ENCODE measurements at regions not wholly inside any gene's neighbourhood (a gene's known extent, or its start where the extent isn't known, plus 50 kb on each side); places are given as distances from the start of the nearest gene placed in this dataset.

DNA sequence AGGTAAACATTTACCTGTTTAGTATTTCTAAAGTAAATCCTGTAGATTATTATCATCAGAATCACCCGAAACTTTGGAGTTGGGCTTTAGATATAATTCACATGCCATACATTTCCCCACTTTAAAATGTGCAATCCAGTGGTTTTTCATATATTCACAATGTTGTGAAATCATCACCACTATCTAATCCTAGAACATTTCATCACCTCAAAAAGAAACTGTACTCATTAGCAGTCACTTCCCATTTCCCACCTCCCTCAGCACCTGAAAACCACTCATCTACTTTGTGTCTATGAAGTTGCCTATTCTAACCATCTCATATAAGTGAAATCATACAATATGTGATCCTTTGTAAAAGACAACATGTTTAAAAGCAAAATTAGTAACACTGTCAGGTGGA is 182.6 kb downstream of the FZD1 start:
- no peak for DNase-seq (ENCODE audit: low read depth)
- H3K4me3 ChIP-seq (ENCODE audit: low read depth, low read length): no peak overlapping the region
- TF ChIP-seq, protein P1, sequence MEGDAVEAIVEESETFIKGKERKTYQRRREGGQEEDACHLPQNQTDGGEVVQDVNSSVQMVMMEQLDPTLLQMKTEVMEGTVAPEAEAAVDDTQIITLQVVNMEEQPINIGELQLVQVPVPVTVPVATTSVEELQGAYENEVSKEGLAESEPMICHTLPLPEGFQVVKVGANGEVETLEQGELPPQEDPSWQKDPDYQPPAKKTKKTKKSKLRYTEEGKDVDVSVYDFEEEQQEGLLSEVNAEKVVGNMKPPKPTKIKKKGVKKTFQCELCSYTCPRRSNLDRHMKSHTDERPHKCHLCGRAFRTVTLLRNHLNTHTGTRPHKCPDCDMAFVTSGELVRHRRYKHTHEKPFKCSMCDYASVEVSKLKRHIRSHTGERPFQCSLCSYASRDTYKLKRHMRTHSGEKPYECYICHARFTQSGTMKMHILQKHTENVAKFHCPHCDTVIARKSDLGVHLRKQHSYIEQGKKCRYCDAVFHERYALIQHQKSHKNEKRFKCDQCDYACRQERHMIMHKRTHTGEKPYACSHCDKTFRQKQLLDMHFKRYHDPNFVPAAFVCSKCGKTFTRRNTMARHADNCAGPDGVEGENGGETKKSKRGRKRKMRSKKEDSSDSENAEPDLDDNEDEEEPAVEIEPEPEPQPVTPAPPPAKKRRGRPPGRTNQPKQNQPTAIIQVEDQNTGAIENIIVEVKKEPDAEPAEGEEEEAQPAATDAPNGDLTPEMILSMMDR (IDR thresholded peaks at IDR 0.05; ENCODE audit: control insufficient read depth, extremely low read depth, insufficient read depth): no peak

- no peak overlapping the region for H3K4me3 ChIP-seq (ENCODE audit: low read depth, low read length)
- DNase-seq (ENCODE audit: low read depth): no peak
- TF ChIP-seq, protein P1 (IDR thresholded peaks at IDR 0.05; ENCODE audit: control insufficient read depth, extremely low read depth, insufficient read depth): no peak
Measured at GRCh38 chr7:91455411-91455810, 191.2 kb downstream of the FZD1 start.

DNA sequence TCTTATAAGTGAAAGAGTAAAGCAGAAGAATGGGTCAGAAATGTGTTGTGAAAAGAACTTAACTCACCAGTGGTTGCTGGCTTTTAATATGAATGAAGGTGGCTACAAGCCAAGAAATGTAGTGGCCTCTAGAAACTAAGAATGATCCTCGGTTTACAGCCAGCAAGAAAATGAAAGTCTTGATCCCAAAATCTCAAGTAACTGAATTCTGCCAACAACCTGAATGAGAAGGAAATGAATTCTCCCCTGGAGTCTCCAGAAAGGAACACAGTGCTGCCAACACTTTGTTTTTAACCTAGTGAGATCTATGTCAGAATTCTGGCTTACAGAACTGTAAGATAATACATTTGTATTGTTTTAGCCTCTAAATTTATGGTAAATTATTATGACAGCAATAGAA is 193.0 kb downstream of the FZD1 start:
- DNase-seq (ENCODE audit: low read depth): no peak
- no peak overlapping the region for H3K4me3 ChIP-seq (ENCODE audit: low read depth, low read length)
- TF ChIP-seq, protein P1 (IDR thresholded peaks at IDR 0.05; ENCODE audit: control insufficient read depth, extremely low read depth, insufficient read depth): no peak

- no peak overlapping the region for H3K4me3 ChIP-seq (ENCODE audit: low read depth, low read length)
- TF ChIP-seq, protein P1 (IDR thresholded peaks at IDR 0.05; ENCODE audit: control insufficient read depth, extremely low read depth, insufficient read depth): no peak
- no peak for DNase-seq (ENCODE audit: low read depth)
Measured at GRCh38 chr7:91459539-91459938, 195.3 kb downstream of the FZD1 start.

GRCh38 chr7:91462316-91462715 is 198.1 kb downstream of the FZD1 start:
- H3K4me3 ChIP-seq (ENCODE audit: low read depth, low read length): no peak overlapping the region
- TF ChIP-seq, protein P1 (IDR thresholded peaks at IDR 0.05; ENCODE audit: control insufficient read depth, extremely low read depth, insufficient read depth): no peak
- DNase-seq (ENCODE audit: low read depth): no peak

DNA sequence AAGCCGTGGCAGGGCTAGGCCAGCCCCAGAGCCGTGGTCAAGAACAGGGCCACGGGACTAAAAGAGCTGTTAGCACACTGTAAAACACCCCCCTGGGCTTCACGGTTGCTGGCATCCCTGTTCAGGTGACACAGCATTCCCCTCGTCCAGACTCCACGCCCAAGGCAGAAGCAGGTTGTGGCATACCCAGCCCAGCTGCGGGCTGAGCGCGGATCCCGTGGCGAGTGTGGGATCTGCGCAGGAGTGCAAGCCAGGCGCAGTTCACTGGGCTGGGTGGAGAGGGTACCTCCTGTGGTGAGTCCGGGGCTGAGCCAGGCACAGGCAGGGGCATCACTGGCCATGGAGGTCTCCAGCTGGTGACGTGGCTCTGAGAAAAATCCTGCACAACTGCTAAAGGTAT is 199.1 kb downstream of the FZD1 start:
- H3K4me3 ChIP-seq (ENCODE audit: low read depth, low read length): no peak overlapping the region
- DNase-seq (ENCODE audit: low read depth): no peak
- TF ChIP-seq, protein P1 (IDR thresholded peaks at IDR 0.05; ENCODE audit: control insufficient read depth, extremely low read depth, insufficient read depth): no peak

GRCh38 chr7:91465595-91466061 is 201.4 kb downstream of the FZD1 start:
- no peak for DNase-seq (ENCODE audit: low read depth)
- TF ChIP-seq, protein P1 (IDR thresholded peaks at IDR 0.05; ENCODE audit: control insufficient read depth, extremely low read depth, insufficient read depth): no peak
- no peak overlapping the region for H3K4me3 ChIP-seq (ENCODE audit: low read depth, low read length)

Measured in LNCaP clone FGC (cell line).